Stimulated activated CD4-positive, alpha-beta T cell treated with anti-CD3 and anti-CD28 coated beads, Interleukin-2, amount 100 ng/mL, for 48 hours (primary cell): ENCODE measurements at regions not wholly inside any gene's neighbourhood (a gene's known extent, or its start where the extent isn't known, plus 50 kb on each side); places are given as distances from the start of the nearest gene placed in this dataset.

Experiments used
- DNase-seq, 2 donors: peaks; one replicate each; pipeline ENCODE4 v3.0.0-alpha.2; 2020

GRCh38 chr10:31635415-31636065 is 293.1 kb downstream of the ARHGAP12 start:
- no peak for DNase-seq

- DNase-seq: no peak
These were observed 293.6 kb downstream of the ARHGAP12 start for GRCh38 chr10:31635009-31635408.

- no peak for DNase-seq
These were observed 297.6 kb downstream of the ARHGAP12 start for GRCh38 chr10:31630861-31631567.

GRCh38 chr10:31625566-31625965 is 303.1 kb downstream of the ARHGAP12 start:
- no peak for DNase-seq

GRCh38 chr10:31624611-31625010 is 304.0 kb downstream of the ARHGAP12 start:
- DNase-seq: no peak

- no peak for DNase-seq
These were observed 304.7 kb downstream of the ARHGAP12 start for GRCh38 chr10:31623947-31624346.

GRCh38 chr10:31623466-31623865 is 304.4 kb downstream of the ZEB1 start:
- no peak for DNase-seq

- no peak for DNase-seq
These were observed 304.0 kb downstream of the ZEB1 start for GRCh38 chr10:31622978-31623377.

GRCh38 chr10:31621733-31622132 is 302.7 kb downstream of the ZEB1 start:
- DNase-seq: no peak

- no peak for DNase-seq
These were observed 301.5 kb downstream of the ZEB1 start for GRCh38 chr10:31620226-31621151.

GRCh38 chr10:31619531-31620061 is 300.6 kb downstream of the ZEB1 start:
- DNase-seq: no peak

- DNase-seq: no peak
These were observed 299.7 kb downstream of the ZEB1 start for GRCh38 chr10:31618541-31619291.

- no peak for DNase-seq
These were observed 298.7 kb downstream of the ZEB1 start for GRCh38 chr10:31617757-31618156.

- DNase-seq: no peak
These were observed 298.1 kb downstream of the ZEB1 start for GRCh38 chr10:31617133-31617532.

GRCh38 chr10:31615129-31615528 is 296.1 kb downstream of the ZEB1 start:
- DNase-seq: no peak

GRCh38 chr10:31614611-31615010 is 295.6 kb downstream of the ZEB1 start:
- DNase-seq: no peak

- DNase-seq: no peak
These were observed 293.1 kb downstream of the ZEB1 start for GRCh38 chr10:31612082-31612481.

GRCh38 chr10:31611161-31611560 is 292.1 kb downstream of the ZEB1 start:
- DNase-seq: no peak

GRCh38 chr10:31607481-31607880 is 288.5 kb downstream of the ZEB1 start:
- DNase-seq: no peak

- DNase-seq: no peak
These were observed 287.8 kb downstream of the ZEB1 start for GRCh38 chr10:31606841-31607240.

- no peak for DNase-seq
These were observed 287.0 kb downstream of the ZEB1 start for GRCh38 chr10:31605861-31606525.

GRCh38 chr10:31605426-31605825 is 286.4 kb downstream of the ZEB1 start:
- no peak for DNase-seq
